K562 (cell line): ENCODE measurements at regions not wholly inside any gene's neighbourhood (a gene's known extent, or its start where the extent isn't known, plus 50 kb on each side); places are given as distances from the start of the nearest gene placed in this dataset.

Experiments
- ARID1B ChIP-seq: fragments of 450-650 bp; IDR thresholded peaks from 2 replicates; pipeline ENCODE4 v1.6.1; 2016; ENCODE audit warnings: antibody characterized with exemption, mild to moderate bottlenecking, inconsistent platforms
- BCOR ChIP-seq: fragments of 450-650 bp; IDR thresholded peaks from 2 replicates; pipeline ENCODE4 v1.6.1; 2016
- CREB1 ChIP-seq, 2 experiments: sonication (generic) in 1 of 2; formaldehyde crosslinking in 1 of 2; IDR thresholded peaks; 2 replicates each; pipeline versions ENCODE4 v1.6.1 to v1.8.0; 2012 to 2022; ENCODE audit warnings: inconsistent platforms in 1 of 2, mild to moderate bottlenecking in 1 of 2, missing genetic modification reagents in 1 of 2, moderate library complexity in 1 of 2
- EGR1 ChIP-seq: fragments of 450-650 bp; conservative IDR thresholded peaks from 2 replicates; pipeline ENCODE4 v1.6.1; 2017; ENCODE audit warnings: mild to moderate bottlenecking
- ETV5 ChIP-seq: sonication (generic); formaldehyde crosslinking; IDR thresholded peaks from 2 replicates; pipeline ENCODE4 v1.4.0; 2020; ENCODE audit warnings: low read depth, mild to moderate bottlenecking, missing genetic modification reagents
- ZNF561 ChIP-seq: fragments of 450-650 bp; formaldehyde crosslinking; conservative IDR thresholded peaks from 2 replicates; pipeline ENCODE4 v1.4.0; 2020; ENCODE audit warnings: mild to moderate bottlenecking, moderate library complexity

DNA sequence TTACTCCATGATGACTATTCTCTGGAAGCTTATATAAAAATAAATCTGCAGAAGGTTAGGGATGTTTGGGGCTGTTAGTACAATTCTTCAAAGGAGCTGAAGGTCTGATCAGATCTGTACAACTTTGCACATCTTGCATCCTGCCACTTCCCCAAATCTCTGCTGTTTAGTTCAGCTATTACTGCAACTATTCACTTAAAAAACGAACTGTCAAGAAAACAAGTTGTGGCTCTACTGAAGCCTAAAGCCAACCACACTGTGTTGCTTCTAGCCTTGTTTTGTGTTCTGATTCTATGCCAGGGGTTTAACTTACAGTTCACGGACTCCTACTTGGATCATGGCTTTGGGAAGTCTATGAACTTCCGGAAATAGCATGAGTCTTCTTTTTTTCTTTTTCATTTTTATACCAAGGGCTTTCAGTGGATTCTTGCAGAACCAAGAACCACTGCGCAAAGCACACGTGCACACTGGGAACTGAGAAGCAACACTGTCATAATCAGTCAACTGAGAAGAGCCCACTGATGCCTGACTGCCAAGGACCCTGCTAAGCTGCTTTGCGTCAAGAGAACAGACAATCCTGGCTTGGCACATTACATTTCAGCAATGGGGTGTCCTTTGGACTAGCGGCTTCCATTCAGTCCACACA lies 66.3 kb upstream of the EEA1 start:
- no peak for TF ChIP-seq ETV5 (CRISPR knock-in tag)
- TF ChIP-seq EGR1 = no peak
- TF ChIP-seq BCOR = no peak
- no peak for TF ChIP-seq ARID1B
- no peak for TF ChIP-seq ZNF561
- no peak for TF ChIP-seq CREB1 (IDR thresholded peaks at IDR 0.05)
- TF ChIP-seq CREB1 (CRISPR knock-in tag; IDR thresholded peaks at IDR 0.05) = no peak
